Stomach (tissue), 4 donors: ENCODE measurements at regions not wholly inside any gene's neighbourhood (a gene's known extent, or its start where the extent isn't known, plus 50 kb on each side); places are given as distances from the start of the nearest gene placed in this dataset.

Experiments used
- POLR2A ChIP-seq, 4 donors: fragments of 450-650 bp; IDR thresholded peaks; one replicate each; pipeline ENCODE4 v1.6.1; 2016; ENCODE audit warnings: antibody characterized with exemption in 4 of 4, control low read depth in 2 of 4, mild to moderate bottlenecking in 1 of 4, moderate library complexity in 1 of 4
- TF ChIP-seq, protein P1 (sequence below), 7 experiments: fragments of 450-650 bp in 4 of 7; fragments of 200-600 bp in 3 of 7; sonication (generic) in 3 of 7; IDR thresholded peaks; one replicate each; pipeline ENCODE4 v1.5.1; 2016 to 2019; ENCODE audit warnings: antibody characterized with exemption in 7 of 7, control low read depth in 2 of 7, mild to moderate bottlenecking in 1 of 7

DNA sequence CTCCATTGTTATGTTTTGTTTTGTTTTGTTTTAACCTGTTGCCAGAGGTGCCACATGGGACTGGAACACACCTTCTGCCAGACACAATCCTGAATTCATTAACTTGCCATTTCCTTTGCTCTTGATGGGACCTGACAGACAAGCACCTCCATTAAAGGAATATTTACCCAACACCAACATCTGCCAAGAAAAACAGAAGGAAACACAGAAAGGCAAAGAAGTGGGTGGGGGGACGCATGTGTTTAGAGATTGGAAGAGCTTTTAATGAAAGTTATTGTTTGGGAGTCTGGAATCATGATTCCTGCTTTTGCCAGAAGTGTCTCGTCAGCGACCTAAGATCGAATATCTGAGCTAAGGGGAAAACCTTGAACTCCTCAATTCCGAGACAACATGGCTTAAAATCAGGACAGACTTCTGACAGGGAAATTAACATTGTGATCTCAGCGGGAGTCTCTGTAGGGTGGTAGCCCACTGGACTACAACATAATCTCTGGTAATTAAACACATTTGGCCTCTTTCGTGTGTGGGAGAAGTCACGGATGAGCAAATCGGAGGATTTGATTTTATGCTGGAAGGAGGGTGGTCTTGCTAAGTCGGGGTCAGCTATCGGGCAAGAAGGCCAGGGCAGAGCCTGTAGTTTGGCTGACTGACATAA lies 210.4 kb upstream of the FAR2 start:
- TF ChIP-seq, protein P1, sequence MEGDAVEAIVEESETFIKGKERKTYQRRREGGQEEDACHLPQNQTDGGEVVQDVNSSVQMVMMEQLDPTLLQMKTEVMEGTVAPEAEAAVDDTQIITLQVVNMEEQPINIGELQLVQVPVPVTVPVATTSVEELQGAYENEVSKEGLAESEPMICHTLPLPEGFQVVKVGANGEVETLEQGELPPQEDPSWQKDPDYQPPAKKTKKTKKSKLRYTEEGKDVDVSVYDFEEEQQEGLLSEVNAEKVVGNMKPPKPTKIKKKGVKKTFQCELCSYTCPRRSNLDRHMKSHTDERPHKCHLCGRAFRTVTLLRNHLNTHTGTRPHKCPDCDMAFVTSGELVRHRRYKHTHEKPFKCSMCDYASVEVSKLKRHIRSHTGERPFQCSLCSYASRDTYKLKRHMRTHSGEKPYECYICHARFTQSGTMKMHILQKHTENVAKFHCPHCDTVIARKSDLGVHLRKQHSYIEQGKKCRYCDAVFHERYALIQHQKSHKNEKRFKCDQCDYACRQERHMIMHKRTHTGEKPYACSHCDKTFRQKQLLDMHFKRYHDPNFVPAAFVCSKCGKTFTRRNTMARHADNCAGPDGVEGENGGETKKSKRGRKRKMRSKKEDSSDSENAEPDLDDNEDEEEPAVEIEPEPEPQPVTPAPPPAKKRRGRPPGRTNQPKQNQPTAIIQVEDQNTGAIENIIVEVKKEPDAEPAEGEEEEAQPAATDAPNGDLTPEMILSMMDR (IDR thresholded peaks at IDR 0.05): no peak
- no peak for TF ChIP-seq POLR2A (IDR thresholded peaks at IDR 0.05)
